Right lobe of liver (tissue), 6 donors: ENCODE measurements at regions not wholly inside any gene's neighbourhood (a gene's known extent, or its start where the extent isn't known, plus 50 kb on each side); places are given as distances from the start of the nearest gene placed in this dataset.

Source experiments
- ATAC-seq, 4 donors: fragments of 200-7000 bp; cut with Tn5 transposase; one replicate each; pipeline ENCODE4 v1.9.1; 2020; ENCODE audit warnings: mild to moderate bottlenecking in 4 of 4, moderate library complexity in 4 of 4
- DNase-seq, 3 donors: peaks; one replicate each; pipeline ENCODE4 v3.0.0-alpha.2; 2020
- H3K27ac ChIP-seq, 3 donors: fragments of 200-600 bp; one replicate each; pipeline ENCODE4 v1.8.0; 2022
- H3K27me3 ChIP-seq, 2 donors: fragments of 200-600 bp; one replicate each; pipeline ENCODE4 v1.8.0; 2022
- H3K36me3 ChIP-seq, 4 donors: fragments of 200-600 bp; sonication (generic) in 1 of 4; one replicate each; pipeline versions ENCODE4 v1.5.1 to v1.8.0; 2017 to 2022; ENCODE audit warnings: control low read depth in 1 of 4
- H3K4me1 ChIP-seq, 4 donors: fragments of 200-600 bp; sonication (generic) in 1 of 4; one replicate each; pipeline versions ENCODE4 v1.5.1 to v1.8.0; 2017 to 2022; ENCODE audit warnings: control low read depth in 1 of 4
- H3K4me3 ChIP-seq, 3 donors: fragments of 200-600 bp; one replicate each; pipeline ENCODE4 v1.8.0; 2022
- H3K9me3 ChIP-seq, 4 donors: fragments of 200-600 bp; sonication (generic) in 1 of 4; one replicate each; pipeline versions ENCODE4 v1.5.1 to v1.8.0; 2017 to 2022; ENCODE audit warnings: control low read depth in 1 of 4
- POLR2A ChIP-seq: fragments of 450-650 bp; IDR thresholded peaks from one replicate; pipeline ENCODE4 v1.6.1; 2017; ENCODE audit warnings: antibody characterized with exemption, mild to moderate bottlenecking
- WGBS: methylation state at CpG from one replicate; pipeline ENCODE4 v1.1.6; 2018; ENCODE audit warnings: low coverage, low lambda C conversion rate; ENCODE audit not compliant: insufficient coverage; ENCODE audit errors: missing lambda C conversion rate; 5-methylcytosine and 5-hydroxymethylcytosine counted together
- intact Hi-C, 2 donors: fragments of 100-400 bp; cut with DNase I; formaldehyde crosslinking; loops; one replicate each; pipeline versions ENCODE4 v1.11.2 to v1.14.1; 2022
- TF ChIP-seq, protein P1 (sequence below), 4 donors: fragments of 200-600 bp in 3 of 4; fragments of 450-650 bp in 1 of 4; IDR thresholded peaks; one replicate each; pipeline versions ENCODE4 v1.5.1 to v1.8.0; 2016 to 2022; ENCODE audit warnings: antibody characterized with exemption in 4 of 4, mild to moderate bottlenecking in 2 of 4
- donor health status: DM: no; HTN: yes; CAD: no.
- donor health status: DM: no; HTN: no; CAD: no.
- donor health status: DM: no; HTN: no; CAD: no.
- donor health status: DM: no; HTN: yes; CAD: no.
- donor health status: DM: no; HTN: yes; CAD: no.

- H3K36me3 ChIP-seq, result no peaks in the 10 kb centered on the region
- H3K27ac ChIP-seq, result no peak overlapping the region
- no peaks in the 10 kb centered on the region for H3K27me3 ChIP-seq
- DNase-seq, result no peak
- no peak for ATAC-seq
- H3K4me1 ChIP-seq, result no peaks in the 10 kb centered on the region
- H3K4me3 ChIP-seq, result no peak overlapping the region
- intact Hi-C loops, result no loop called here
- no peaks in the 10 kb centered on the region for H3K9me3 ChIP-seq
- TF ChIP-seq, protein P1, sequence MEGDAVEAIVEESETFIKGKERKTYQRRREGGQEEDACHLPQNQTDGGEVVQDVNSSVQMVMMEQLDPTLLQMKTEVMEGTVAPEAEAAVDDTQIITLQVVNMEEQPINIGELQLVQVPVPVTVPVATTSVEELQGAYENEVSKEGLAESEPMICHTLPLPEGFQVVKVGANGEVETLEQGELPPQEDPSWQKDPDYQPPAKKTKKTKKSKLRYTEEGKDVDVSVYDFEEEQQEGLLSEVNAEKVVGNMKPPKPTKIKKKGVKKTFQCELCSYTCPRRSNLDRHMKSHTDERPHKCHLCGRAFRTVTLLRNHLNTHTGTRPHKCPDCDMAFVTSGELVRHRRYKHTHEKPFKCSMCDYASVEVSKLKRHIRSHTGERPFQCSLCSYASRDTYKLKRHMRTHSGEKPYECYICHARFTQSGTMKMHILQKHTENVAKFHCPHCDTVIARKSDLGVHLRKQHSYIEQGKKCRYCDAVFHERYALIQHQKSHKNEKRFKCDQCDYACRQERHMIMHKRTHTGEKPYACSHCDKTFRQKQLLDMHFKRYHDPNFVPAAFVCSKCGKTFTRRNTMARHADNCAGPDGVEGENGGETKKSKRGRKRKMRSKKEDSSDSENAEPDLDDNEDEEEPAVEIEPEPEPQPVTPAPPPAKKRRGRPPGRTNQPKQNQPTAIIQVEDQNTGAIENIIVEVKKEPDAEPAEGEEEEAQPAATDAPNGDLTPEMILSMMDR (IDR thresholded peaks at IDR 0.05), result no peak
Measured at GRCh38 chr7:42414028-42414427, 177.0 kb upstream of the GLI3 start.

GRCh38 chr7:42409296-42409695 is 172.3 kb upstream of the GLI3 start:
- Histone ChIP-seq H3K27me3 (no peaks in the 10 kb centered on the region), H3K9me3 (no peaks in the 10 kb centered on the region), H3K4me3 (no peak overlapping the region), H3K27ac (no peak overlapping the region), H3K36me3 (no peaks in the 10 kb centered on the region), H3K4me1 (no peaks in the 10 kb centered on the region)
- no peak for DNase-seq
- ATAC-seq, result no peak
- intact Hi-C loops, result no loop called here
- TF ChIP-seq, protein P1 (IDR thresholded peaks at IDR 0.05), result no peak
- no peak for TF ChIP-seq POLR2A
- WGBS, result 59% methylated on average over 4 of the region's 8 CpGs

- Histone ChIP-seq H3K4me3 (no peak overlapping the region), H3K4me1 (no peaks in the 10 kb centered on the region), H3K27ac (no peak overlapping the region), H3K27me3 (no peaks in the 10 kb centered on the region), H3K9me3 (no peaks in the 10 kb centered on the region), H3K36me3 (no peaks in the 10 kb centered on the region)
- intact Hi-C loops, result no loop called here
- 71% methylated on average over 2 of the region's 4 CpGs for WGBS
- TF ChIP-seq, protein P1 (IDR thresholded peaks at IDR 0.05), result no peak
- no peak for TF ChIP-seq POLR2A
- ATAC-seq (no peak), DNase-seq (no peak)
Measured at GRCh38 chr7:42407833-42408232, 170.8 kb upstream of the GLI3 start.

GRCh38 chr7:42407021-42407710 is 170.2 kb upstream of the GLI3 start:
- TF ChIP-seq, protein P1 (IDR thresholded peaks at IDR 0.05), result no peak
- TF ChIP-seq POLR2A, result no peak
- Histone ChIP-seq H3K4me1 (no peaks in the 10 kb centered on the region), H3K27me3 (no peaks in the 10 kb centered on the region), H3K36me3 (no peaks in the 10 kb centered on the region), H3K27ac (no peak overlapping the region), H3K9me3 (no peaks in the 10 kb centered on the region), H3K4me3 (no peak overlapping the region)
- no peak for ATAC-seq
- no peak for DNase-seq
- 68% methylated on average over 15 of the region's 15 CpGs for WGBS
- intact Hi-C loops, result no loop called here

- no peak for DNase-seq
- 85% methylated on average over 15 of the region's 16 CpGs for WGBS
Measured at GRCh38 chr7:42406358-42406757, 169.3 kb upstream of the GLI3 start.

More at GRCh38 chr7:42406358-42406757, 169.3 kb upstream of the GLI3 start:
- Histone ChIP-seq H3K27ac (no peak overlapping the region), H3K4me1 (no peaks in the 10 kb centered on the region), H3K9me3 (no peaks in the 10 kb centered on the region), H3K27me3 (no peaks in the 10 kb centered on the region), H3K36me3 (no peaks in the 10 kb centered on the region), H3K4me3 (no peak overlapping the region)
- no peak for TF ChIP-seq POLR2A
- TF ChIP-seq, protein P1 (IDR thresholded peaks at IDR 0.05), result no peak
- intact Hi-C loops, result no loop called here
- no peak for ATAC-seq
